SU-DHL-6 (cell line): ENCODE measurements at regions not wholly inside any gene's neighbourhood (a gene's known extent, or its start where the extent isn't known, plus 50 kb on each side); places are given as distances from the start of the nearest gene placed in this dataset.

ENCODE experiments used
- H2AFZ ChIP-seq: fragments of 200-600 bp; sonication (generic); 2 replicates; pipeline ENCODE4 v1.6.1; 2014; ENCODE audit warnings: low read depth, mild to moderate bottlenecking, moderate library complexity, mixed read lengths, antibody characterized with exemption, low read length; ENCODE audit not compliant: severe bottlenecking
- H3F3A ChIP-seq: fragments of 200-600 bp; shearing (Covaris generic); 2 replicates; pipeline ENCODE4 v1.6.0; 2016; ENCODE audit warnings: antibody characterized with exemption, mild to moderate bottlenecking; ENCODE audit not compliant: insufficient read depth
- H3K27ac ChIP-seq: fragments of 200-600 bp; sonication (generic); 2 replicates; pipeline ENCODE4 v1.5.1; 2016; ENCODE audit warnings: low read depth, mild to moderate bottlenecking, low read length, moderate library complexity, mixed read lengths
- H3K27me3 ChIP-seq: fragments of 200-600 bp; sonication (generic), shearing (Covaris generic); 2 replicates; pipeline ENCODE4 v1.6.0; 2014; ENCODE audit warnings: mild to moderate bottlenecking, low read length
- H3K36me3 ChIP-seq: fragments of 200-600 bp; sonication (generic); 2 replicates; pipeline ENCODE4 v1.6.1; 2014; ENCODE audit warnings: mild to moderate bottlenecking, low read length, mixed read lengths
- H3K4me2 ChIP-seq: fragments of 300-600, 200-600 bp; shearing (Covaris generic), sonication (generic); 2 replicates; pipeline ENCODE4 v1.6.0; 2014; ENCODE audit warnings: low read length, low read depth, mild to moderate bottlenecking; ENCODE audit not compliant: poor library complexity, severe bottlenecking
- H3K4me3 ChIP-seq: fragments of 200-600 bp; sonication (generic); 2 replicates; pipeline ENCODE4 v1.5.1; 2014; ENCODE audit warnings: antibody characterized with exemption, low read length, mild to moderate bottlenecking, mixed read lengths; ENCODE audit not compliant: insufficient read depth, poor library complexity, severe bottlenecking
- H3K79me2 ChIP-seq: fragments of 200-600 bp; sonication (generic); 2 replicates; pipeline ENCODE4 v1.6.1; 2014; ENCODE audit warnings: mild to moderate bottlenecking, low read length, moderate library complexity; ENCODE audit not compliant: insufficient read depth
- H3K9ac ChIP-seq: fragments of 200-600 bp; sonication (generic); 2 replicates; pipeline ENCODE4 v1.7.0; 2014; ENCODE audit warnings: mild to moderate bottlenecking, low read length
- H3K9me2 ChIP-seq: fragments of 200-600 bp; sonication (generic); replicated peaks from 2 replicates; pipeline ENCODE4 v1.6.1; 2014; ENCODE audit warnings: low read length; ENCODE audit not compliant: insufficient read depth
- H3K9me3 ChIP-seq: fragments of 200-600 bp; sonication (generic); 2 replicates; pipeline ENCODE4 v1.6.1; 2014; ENCODE audit warnings: low read length, mixed read lengths; ENCODE audit not compliant: insufficient read depth
- H4K20me1 ChIP-seq: fragments of 200-600 bp; sonication (generic); 2 replicates; pipeline ENCODE4 v1.6.1; 2014; ENCODE audit warnings: low read depth, mild to moderate bottlenecking, antibody characterized with exemption, low read length, moderate library complexity, mixed read lengths
- CTCF ChIP-seq: fragments of 200-600 bp; sonication (generic); IDR thresholded peaks from one replicate; pipeline ENCODE4 v1.5.1; 2017; ENCODE audit warnings: antibody characterized with exemption, mild to moderate bottlenecking, low read length, moderate library complexity; ENCODE audit not compliant: insufficient read depth, poor library complexity, severe bottlenecking
- EZH2phosphoT487 ChIP-seq: fragments of 200-600 bp; sonication (generic), shearing (Covaris generic); conservative IDR thresholded peaks from 2 replicates; pipeline ENCODE4 v1.6.1; 2018; ENCODE audit warnings: mild to moderate bottlenecking, antibody characterized with exemption, low read length, moderate library complexity, mixed read lengths

GRCh38 chr16:87086575-87086974 lies 230.6 kb downstream of the C16orf95 start:
- Histone ChIP-seq H4K20me1 (no peaks in the 10 kb centered on the region), H3K36me3 (no peaks in the 10 kb centered on the region), H3K9me2 (no peaks in the 10 kb centered on the region), H3K4me3 (no peak overlapping the region), H3K79me2 (no peaks in the 10 kb centered on the region), H3K9ac (no peak overlapping the region), H2AFZ (no peak overlapping the region), H3F3A (no peaks in the 10 kb centered on the region), H3K9me3 (peaks cover 1% of the 10 kb centered on the region; the same call in 1 of the 2 replicates), H3K27ac (no peak overlapping the region), H3K27me3 (no peaks in the 10 kb centered on the region), H3K4me2 (no peak overlapping the region)
- TF ChIP-seq EZH2phosphoT487: no peak
- no peak for TF ChIP-seq CTCF

DNA sequence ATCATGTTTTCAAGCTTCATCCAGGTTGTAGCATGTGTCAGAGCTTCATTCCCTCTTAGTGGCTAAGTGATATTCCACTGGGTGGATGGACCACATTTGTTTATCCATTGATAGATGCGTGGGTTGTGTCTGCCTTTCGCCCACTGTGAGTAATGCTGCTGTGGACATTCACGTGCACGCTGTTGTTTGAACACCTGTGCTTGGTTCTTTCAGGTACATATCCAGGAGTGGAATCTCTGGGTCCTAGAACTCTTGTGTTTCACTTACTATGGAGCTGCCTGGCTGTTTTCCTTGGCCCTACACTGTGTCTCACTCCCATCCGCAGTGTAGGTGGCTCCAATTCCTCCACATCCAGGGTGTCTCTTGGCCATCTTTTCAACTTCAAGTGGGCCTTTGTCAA lies 224.2 kb downstream of the C16orf95 start:
- Histone ChIP-seq H3K9me3 (no peaks in the 10 kb centered on the region), H3K4me2 (no peak overlapping the region), H3K9ac (no peak overlapping the region), H3K27ac (no peak overlapping the region), H3K27me3 (no peaks in the 10 kb centered on the region), H4K20me1 (no peaks in the 10 kb centered on the region), H3K4me3 (no peak overlapping the region), H2AFZ (no peak overlapping the region), H3K36me3 (no peaks in the 10 kb centered on the region), H3K9me2 (no peaks in the 10 kb centered on the region), H3K79me2 (no peaks in the 10 kb centered on the region), H3F3A (no peaks in the 10 kb centered on the region)
- TF ChIP-seq EZH2phosphoT487 (no peak), CTCF (no peak)

DNA sequence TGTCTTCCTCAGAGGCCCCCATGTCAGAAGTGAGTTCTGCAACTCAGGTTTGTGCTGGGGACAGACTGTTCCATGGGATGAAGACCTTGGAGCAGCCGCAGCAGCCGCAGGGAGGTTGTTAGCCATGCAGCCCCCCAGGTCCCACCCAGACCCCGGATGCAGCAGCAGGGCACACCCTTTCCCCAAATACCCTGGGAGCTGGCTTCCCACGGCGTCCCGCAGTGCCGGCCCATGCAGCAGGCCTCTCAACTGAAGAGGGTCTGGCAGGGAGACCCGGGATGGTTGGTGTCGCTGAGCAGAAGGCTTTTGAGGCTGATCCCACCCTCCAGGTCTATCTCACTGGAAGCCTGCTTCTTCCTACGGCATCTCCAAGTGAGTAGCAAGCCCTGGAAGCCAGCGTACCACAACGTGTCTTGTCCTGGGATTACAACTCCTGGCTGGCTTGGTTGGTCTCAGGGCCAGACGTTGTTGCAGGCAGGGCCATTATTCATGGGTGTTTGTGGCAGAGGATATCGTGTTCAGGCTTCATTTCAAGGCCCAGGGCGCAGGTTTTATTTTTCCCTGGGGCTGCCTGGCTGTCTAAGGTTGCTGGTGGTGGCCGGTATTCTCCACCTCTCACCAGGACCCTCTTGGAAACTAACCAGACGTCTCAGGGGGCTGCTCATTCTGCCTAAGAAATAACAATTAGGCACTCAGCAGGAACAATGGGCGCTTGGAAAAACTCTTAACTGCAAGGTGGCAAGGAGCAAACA lies 223.2 kb downstream of the C16orf95 start:
- no peaks in the 10 kb centered on the region for H3K9me2 ChIP-seq
- H3K4me3 ChIP-seq: no peak overlapping the region
- no peaks in the 10 kb centered on the region for H3K9me3 ChIP-seq
- TF ChIP-seq EZH2phosphoT487 (no peak), CTCF (no peak)
- no peak overlapping the region for H3K9ac ChIP-seq
- H3K79me2 ChIP-seq: no peaks in the 10 kb centered on the region
- H3F3A ChIP-seq: no peaks in the 10 kb centered on the region
- H3K4me2 ChIP-seq: no peak overlapping the region
- H3K27me3 ChIP-seq: no peaks in the 10 kb centered on the region
- H2AFZ ChIP-seq: no peak overlapping the region
- no peak overlapping the region for H3K27ac ChIP-seq
- H4K20me1 ChIP-seq: no peaks in the 10 kb centered on the region
- no peaks in the 10 kb centered on the region for H3K36me3 ChIP-seq
